C4-2B (cell line): ENCODE measurements at regions not wholly inside any gene's neighbourhood (a gene's known extent, or its start where the extent isn't known, plus 50 kb on each side); places are given as distances from the start of the nearest gene placed in this dataset.

Source experiments
- CTCF ChIP-seq: fragments of 450-650 bp; conservative IDR thresholded peaks from 2 replicates; pipeline ENCODE4 v1.5.1; 2017; ENCODE audit warnings: mild to moderate bottlenecking
- ZFX ChIP-seq: fragments of 450-650 bp; IDR thresholded peaks from 2 replicates; pipeline ENCODE4 v1.6.1; 2017

GRCh38 chr2:8148260-8149006 lies 533.4 kb upstream of the ID2 start:
- no peak for TF ChIP-seq CTCF
- TF ChIP-seq ZFX: no peak
